PC-3 (cell line): ENCODE measurements at regions not wholly inside any gene's neighbourhood (a gene's known extent, or its start where the extent isn't known, plus 50 kb on each side); places are given as distances from the start of the nearest gene placed in this dataset.

Source experiments
- CTCF ChIP-seq: fragments of 300-600 bp; sonication (generic); conservative IDR thresholded peaks from 2 replicates; pipeline ENCODE4 v1.5.1; 2017; ENCODE audit warnings: antibody characterized with exemption, low read depth, mild to moderate bottlenecking, low read length
- EZH2phosphoT487 ChIP-seq: fragments of 300-600 bp; sonication (generic); IDR thresholded peaks from 2 replicates; pipeline ENCODE4 v1.6.1; 2018; ENCODE audit warnings: mild to moderate bottlenecking, antibody characterized with exemption, low read length, borderline replicate concordance

GRCh38 chr2:77939801-77940200, 417.6 kb upstream of the LRRTM4 start:
- TF ChIP-seq CTCF, result no peak
- no peak for TF ChIP-seq EZH2phosphoT487
